ENCODE measurements at regions not wholly inside any gene's neighbourhood (a gene's known extent, or its start where the extent isn't known, plus 50 kb on each side); places are given as distances from the start of the nearest gene placed in this dataset.

- Mint-ChIP-seq H3K27ac (no peak overlapping the region), H3K4me1 (no peaks in the 10 kb centered on the region), H3K9me3 (no peaks in the 10 kb centered on the region), H3K36me3 (no peaks in the 10 kb centered on the region), H3K4me3 (no peak overlapping the region)
- DNase-seq (ENCODE audit: low spot score in 2 of 2) (no peak), ATAC-seq (no peak)
These were observed 70.7 kb upstream of the THY1 start for GRCh38 chr11:119493712-119494111.

DNA sequence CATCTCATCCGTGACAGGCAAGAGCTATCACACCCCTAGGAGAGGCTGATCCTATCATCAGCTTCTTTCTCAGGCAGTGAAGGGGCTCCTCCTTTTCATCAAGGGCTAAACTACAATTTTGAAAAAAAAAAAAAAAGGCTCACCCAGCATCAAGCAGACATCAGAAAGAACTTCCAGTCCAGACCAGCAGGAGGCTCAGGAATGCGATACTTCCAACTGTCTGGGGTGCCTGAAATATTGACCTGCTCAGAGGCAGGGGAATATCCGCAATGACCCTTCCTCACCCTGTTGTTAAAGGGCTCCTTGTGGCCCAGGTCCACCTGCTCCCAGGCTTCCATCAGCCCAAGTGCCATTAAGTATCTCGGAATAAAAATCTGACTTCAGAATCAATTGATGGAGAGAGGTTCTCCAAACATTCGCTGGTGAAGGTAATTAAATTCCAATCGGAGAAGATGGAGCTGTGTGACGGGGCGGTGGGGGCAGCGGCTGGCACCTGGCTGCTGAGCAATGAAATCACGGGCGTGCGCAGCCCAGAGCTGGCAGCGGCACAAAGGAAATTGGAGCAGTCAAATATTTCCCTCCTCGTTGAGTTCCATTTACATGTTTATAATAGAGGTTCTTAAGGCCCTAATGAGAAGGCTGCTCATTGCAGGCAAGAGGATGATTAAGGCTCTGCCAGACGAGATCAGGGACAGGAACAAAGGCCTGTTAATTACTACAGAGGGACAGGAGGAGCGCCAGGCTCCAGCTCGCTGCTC lies 69.0 kb upstream of the THY1 start:
- ATAC-seq: no peak
- Mint-ChIP-seq H3K4me3 (no peak overlapping the region), H3K27ac (no peak overlapping the region), H3K4me1 (no peaks in the 10 kb centered on the region), H3K9me3 (no peaks in the 10 kb centered on the region), H3K36me3 (no peaks in the 10 kb centered on the region)
- DNase-seq (ENCODE audit: low spot score in 2 of 2): no peak

DNA sequence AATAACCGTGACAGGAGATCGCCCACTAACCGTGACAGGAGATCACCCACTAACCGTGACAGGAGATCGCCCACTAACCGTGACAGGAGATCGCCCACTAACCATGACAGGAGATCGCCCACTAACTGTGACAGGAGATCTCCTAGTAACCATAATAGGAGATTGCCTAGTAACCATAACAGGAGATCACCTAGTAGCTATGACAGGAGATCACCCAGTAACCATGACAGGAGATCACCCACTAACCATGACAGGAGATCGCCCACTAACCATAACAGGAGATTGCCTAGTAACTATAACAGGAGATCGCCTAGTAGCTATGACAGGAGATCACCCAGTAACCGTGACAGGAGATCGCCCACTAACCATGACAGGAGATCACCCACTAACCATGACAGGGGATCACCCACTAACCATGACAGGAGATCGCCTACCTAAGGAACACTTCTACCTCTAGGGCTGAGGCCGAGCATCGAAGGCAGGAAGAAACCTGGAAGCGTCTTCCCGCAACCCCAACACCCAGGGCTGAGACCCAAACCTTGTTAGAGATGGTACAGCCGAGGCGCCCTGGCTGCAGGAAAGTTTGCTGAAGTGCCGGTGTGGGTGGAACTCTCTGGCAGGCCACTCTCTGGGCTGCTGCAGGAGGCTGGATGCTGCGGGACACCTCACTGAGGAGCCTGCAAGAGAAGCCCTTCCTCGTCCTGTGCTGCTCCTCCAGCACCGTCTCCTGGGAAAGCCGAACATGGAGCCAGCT lies 67.5 kb upstream of the THY1 start:
- Mint-ChIP-seq H3K27ac (no peak overlapping the region), H3K36me3 (no peaks in the 10 kb centered on the region), H3K4me3 (no peak overlapping the region), H3K9me3 (no peaks in the 10 kb centered on the region), H3K4me1 (no peaks in the 10 kb centered on the region)
- ATAC-seq: no peak
- no peak for DNase-seq (ENCODE audit: low spot score in 2 of 2)

GRCh38 chr11:119489087-119489486 lies 66.1 kb upstream of the THY1 start:
- Mint-ChIP-seq H3K36me3 (no peaks in the 10 kb centered on the region), H3K9me3 (no peaks in the 10 kb centered on the region), H3K4me3 (no peak overlapping the region), H3K4me1 (no peaks in the 10 kb centered on the region), H3K27ac (no peak overlapping the region)
- no peak for DNase-seq (ENCODE audit: low spot score in 2 of 2)
- ATAC-seq: no peak

DNA sequence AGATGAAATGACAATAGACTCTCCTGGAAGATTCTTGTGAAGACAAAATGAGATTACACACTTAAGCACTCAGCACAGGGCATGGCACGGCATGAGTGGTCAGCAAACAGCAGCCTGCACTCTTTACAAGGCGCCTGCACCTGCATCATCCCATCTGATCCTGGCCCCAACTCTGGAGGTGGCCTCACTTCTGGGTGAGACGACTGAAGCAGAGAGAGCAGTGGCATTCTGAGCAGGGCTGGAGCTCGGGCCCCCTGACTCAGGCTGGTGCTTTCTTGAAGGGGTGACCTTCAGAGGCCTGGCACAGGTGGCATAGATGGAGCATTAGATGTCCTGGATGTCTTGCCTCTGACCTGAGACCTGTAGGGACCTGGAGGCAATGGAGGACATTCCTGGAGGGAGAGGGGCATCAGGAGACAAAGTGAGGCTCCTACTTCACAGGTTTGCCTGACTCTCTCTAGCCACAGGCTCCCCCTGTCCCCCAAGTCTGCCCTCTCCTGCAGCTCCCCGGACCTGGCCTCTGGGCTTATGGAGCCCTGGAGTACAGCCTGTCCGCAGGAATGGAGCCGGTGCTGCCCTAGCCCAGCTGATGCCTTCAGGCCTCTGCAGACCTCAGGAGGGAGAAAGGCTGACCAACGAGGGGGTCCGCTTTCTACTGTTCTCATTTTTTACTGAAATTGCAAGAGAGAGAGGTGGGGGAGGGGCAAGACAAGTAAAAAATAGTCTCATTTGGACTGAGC lies 65.5 kb upstream of the THY1 start:
- Mint-ChIP-seq H3K9me3 (no peaks in the 10 kb centered on the region), H3K27ac (no peak overlapping the region), H3K36me3 (no peaks in the 10 kb centered on the region), H3K4me1 (no peaks in the 10 kb centered on the region), H3K4me3 (no peak overlapping the region)
- DNase-seq (ENCODE audit: low spot score in 2 of 2) (no peak), ATAC-seq (no peak)

GRCh38 chr11:119486691-119487259 lies 63.8 kb upstream of the THY1 start:
- H3K27ac Mint-ChIP-seq: no peak overlapping the region
- H3K4me1 Mint-ChIP-seq: peaks cover 3% of the 10 kb centered on the region
- H3K4me3 Mint-ChIP-seq: no peak overlapping the region
- no peaks in the 10 kb centered on the region for H3K9me3 Mint-ChIP-seq
- no peaks in the 10 kb centered on the region for H3K36me3 Mint-ChIP-seq
- ATAC-seq (no peak), DNase-seq (ENCODE audit: low spot score in 2 of 2) (no peak)

GRCh38 chr11:119486016-119486415 lies 63.0 kb upstream of the THY1 start:
- no peak overlapping the region for H3K27ac Mint-ChIP-seq
- H3K36me3 Mint-ChIP-seq: no peaks in the 10 kb centered on the region
- H3K9me3 Mint-ChIP-seq: no peaks in the 10 kb centered on the region
- no peak for ATAC-seq
- peaks cover 10% of the 10 kb centered on the region for H3K4me1 Mint-ChIP-seq
- no peak overlapping the region for H3K4me3 Mint-ChIP-seq
- DNase-seq (ENCODE audit: low spot score in 2 of 2): no peak

DNA sequence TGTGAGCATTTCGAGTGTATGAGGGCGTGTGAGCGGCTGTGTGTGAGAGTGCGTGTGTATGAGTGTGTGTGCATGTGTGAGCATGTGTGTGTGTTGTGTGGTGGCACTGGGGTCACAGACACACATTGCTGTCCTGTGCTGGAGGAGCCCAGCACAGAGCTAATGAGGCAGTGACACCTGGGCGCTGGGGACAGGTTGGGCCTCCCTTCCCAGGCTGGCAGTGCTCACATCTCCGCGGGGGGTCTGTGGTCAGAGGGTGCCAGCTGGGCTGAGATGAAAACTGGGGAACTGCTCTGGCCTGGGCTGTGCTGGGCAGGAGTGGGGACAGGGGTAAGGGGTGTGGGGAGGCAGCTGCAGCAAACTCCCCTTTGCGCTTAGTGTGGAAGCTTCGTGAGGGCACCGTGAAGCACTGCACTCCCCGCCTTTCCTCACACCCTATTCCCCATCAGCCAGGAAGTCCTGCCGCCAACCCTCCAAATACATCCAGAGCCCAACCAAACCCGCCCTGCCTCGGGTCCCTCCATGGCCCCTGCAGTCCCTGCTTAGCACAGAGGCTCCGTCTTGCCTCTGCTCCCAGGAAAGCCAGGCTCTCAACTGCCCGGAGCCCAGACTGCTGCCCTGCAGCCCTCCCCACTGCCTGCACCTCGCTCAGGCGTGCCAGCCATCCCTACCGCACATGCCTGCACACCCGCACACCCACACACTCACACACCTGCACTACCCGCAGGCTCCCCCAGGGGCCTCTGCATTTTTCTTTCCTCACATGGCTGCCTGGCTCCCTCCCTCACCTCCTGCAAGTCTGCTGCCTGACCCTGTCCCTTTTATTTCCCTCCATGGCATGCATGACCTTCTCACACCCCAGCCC lies 62.0 kb upstream of the THY1 start:
- Mint-ChIP-seq H3K9me3 (no peaks in the 10 kb centered on the region), H3K36me3 (no peaks in the 10 kb centered on the region), H3K4me3 (no peak overlapping the region), H3K4me1 (peaks cover 12% of the 10 kb centered on the region), H3K27ac (no peak overlapping the region)
- DNase-seq (ENCODE audit: low spot score in 2 of 2) (no peak), ATAC-seq (no peak)

DNA sequence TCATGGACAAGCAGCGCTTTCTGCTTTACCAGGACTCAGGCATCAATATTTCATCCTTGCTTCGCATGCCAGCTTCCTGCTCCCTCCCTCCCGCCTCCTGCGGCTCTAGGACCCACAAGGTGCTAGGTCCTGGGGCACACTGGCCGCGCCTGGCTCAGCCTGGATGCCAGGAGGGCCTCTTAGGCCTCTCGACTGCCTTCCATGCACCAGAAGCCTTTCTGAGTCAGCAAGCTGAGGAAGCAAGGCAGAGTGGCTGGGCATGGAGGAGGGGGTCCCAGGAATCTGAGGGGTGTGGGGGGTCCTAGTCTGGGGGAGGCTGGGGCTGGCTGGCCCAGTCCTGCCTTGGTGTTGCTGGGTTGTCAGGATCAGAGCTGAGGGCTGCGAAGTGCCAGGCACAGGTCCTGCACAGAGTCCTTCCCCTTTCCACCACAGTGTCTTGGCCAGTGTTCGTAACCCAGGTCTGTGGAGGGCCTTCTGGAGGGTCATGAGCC lies 61.0 kb upstream of the THY1 start:
- H3K9me3 Mint-ChIP-seq: no peaks in the 10 kb centered on the region
- ATAC-seq: no peak
- no peak overlapping the region for H3K4me3 Mint-ChIP-seq
- no peak for DNase-seq (ENCODE audit: low spot score in 2 of 2)
- peaks cover 12% of the 10 kb centered on the region for H3K4me1 Mint-ChIP-seq
- no peak overlapping the region for H3K27ac Mint-ChIP-seq
- no peaks in the 10 kb centered on the region for H3K36me3 Mint-ChIP-seq

DNA sequence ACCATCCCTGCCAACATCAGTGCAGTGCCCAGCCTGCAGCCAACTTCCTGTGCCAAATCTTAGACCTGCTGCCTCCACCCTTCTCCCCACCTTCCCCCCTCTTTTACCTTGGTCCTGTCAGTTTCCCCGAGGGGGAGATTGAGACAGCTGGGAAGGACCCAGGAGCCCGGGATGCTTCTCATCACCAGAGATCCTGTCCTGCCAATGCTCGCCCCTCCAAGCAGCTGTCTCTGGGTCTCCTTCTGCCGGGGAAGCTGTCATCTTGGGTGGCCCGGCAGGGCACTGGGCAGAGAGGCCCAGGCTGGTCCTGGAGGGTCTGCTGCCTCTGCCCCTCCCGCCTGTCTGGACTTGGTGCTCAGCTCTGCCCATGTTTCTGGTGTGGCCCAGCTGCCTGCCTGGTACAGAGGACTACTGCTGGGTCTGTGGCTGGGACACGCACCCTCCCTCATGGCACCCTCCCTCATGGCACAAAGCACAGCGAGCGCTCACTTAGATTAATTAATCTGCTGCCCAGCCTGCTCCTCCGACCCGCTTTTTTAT lies 60.4 kb upstream of the THY1 start:
- ATAC-seq: no peak
- Mint-ChIP-seq H3K4me3 (no peak overlapping the region), H3K36me3 (no peaks in the 10 kb centered on the region), H3K4me1 (peaks cover 12% of the 10 kb centered on the region), H3K27ac (no peak overlapping the region), H3K9me3 (no peaks in the 10 kb centered on the region)
- DNase-seq (ENCODE audit: low spot score in 2 of 2): no peak

DNA sequence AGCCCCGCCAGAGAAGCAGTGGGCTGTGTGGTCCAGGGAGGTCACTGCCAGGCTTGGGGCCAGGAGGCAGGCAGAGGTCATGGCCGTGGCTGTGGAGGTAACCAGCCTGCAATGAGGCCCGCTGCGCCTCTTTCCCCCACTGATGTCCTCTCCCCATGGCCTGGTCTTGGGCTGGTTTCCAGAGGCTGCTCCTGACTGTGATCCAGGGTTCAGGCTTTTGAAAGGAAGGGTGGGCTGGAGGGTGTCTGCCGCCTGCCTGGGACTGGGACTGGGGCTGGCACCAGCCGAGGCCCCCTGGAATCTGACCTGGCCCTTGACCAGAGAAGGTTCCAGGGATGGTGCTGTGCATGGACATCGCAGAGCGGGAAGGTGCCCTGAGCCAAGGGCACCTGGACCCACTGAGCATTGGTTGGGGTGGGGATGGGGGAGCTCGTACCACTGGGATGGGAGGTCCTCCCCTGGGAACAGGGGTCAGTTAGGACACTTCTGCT lies 59.6 kb upstream of the THY1 start:
- no peak for ATAC-seq
- Mint-ChIP-seq H3K36me3 (no peaks in the 10 kb centered on the region), H3K27ac (no peak overlapping the region), H3K4me1 (peaks cover 12% of the 10 kb centered on the region), H3K4me3 (no peak overlapping the region), H3K9me3 (no peaks in the 10 kb centered on the region)
- no peak for DNase-seq (ENCODE audit: low spot score in 2 of 2)

DNA sequence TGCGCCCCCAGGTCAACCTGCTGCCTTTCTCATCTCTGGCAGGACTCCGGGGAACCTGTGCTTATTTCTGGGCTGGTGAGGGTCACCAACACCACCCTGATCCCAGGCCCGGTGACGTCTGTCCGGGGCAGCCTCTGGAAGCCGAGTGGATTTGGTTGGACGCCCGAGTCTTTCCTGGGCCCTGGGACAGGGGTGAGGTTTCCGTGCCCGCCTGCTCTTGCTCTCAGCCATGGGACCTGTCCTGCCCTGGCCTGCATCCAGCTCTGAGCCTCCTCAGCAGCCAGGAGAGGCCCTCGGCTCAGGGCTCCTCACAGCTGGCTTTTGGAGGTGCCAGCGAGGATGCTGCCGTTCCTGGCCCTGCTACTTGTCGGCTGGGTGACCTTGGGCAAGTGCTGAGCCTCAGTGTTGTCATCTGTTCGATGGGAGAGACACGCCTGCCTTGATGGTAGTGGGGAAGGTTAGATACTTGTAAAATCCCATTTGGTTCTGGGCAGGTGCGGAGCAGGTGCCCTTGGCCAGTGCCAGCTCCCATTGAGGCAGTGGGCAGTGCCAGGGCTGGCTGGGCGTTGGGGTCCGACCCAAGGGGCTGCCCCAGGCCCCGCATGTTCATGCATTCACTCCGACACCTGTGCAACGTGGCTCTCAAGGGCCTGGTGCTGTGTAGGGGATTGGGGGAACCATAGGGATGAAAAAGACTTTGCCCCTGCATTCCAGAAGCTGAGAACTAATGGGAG lies 58.9 kb upstream of the THY1 start:
- Mint-ChIP-seq H3K27ac (no peak overlapping the region), H3K4me1 (peaks cover 12% of the 10 kb centered on the region), H3K36me3 (no peaks in the 10 kb centered on the region), H3K4me3 (no peak overlapping the region), H3K9me3 (no peaks in the 10 kb centered on the region)
- DNase-seq (ENCODE audit: low spot score in 2 of 2) (no peak), ATAC-seq (no peak)

GRCh38 chr11:119481021-119481666 lies 58.2 kb upstream of the THY1 start:
- Mint-ChIP-seq H3K4me3 (no peak overlapping the region), H3K36me3 (no peaks in the 10 kb centered on the region), H3K4me1 (peaks cover 12% of the 10 kb centered on the region), H3K27ac (no peak overlapping the region), H3K9me3 (no peaks in the 10 kb centered on the region)
- DNase-seq (ENCODE audit: low spot score in 2 of 2) (peak; percentile 82 to 93), ATAC-seq (peak; percentile 66)
